Spleen (tissue), 11 donors: ENCODE measurements at regions not wholly inside any gene's neighbourhood (a gene's known extent, or its start where the extent isn't known, plus 50 kb on each side); places are given as distances from the start of the nearest gene placed in this dataset.
A peak's percentile ranks its signal among the peaks of the same experiment; 100 is the strongest.

Source experiments
- DNase-seq: peaks from one replicate; pipeline ENCODE4 v3.0.0-alpha.2; 2020
- H3K27ac ChIP-seq, 8 donors: fragments of 200-600 bp; sonication (generic) in 7 of 8; 1 replicate in 4 of 8; 2 replicates in 4 of 8; pipeline versions ENCODE4 v1.5.0 to v1.8.0; 2016 to 2021; ENCODE audit warnings: inconsistent platforms in 4 of 8, mild to moderate bottlenecking in 4 of 8, moderate library complexity in 1 of 8
- H3K27me3 ChIP-seq, 7 donors: fragments of 200-600 bp; sonication (generic) in 6 of 7; replicated peaks in 1 of 7; 1 replicate in 4 of 7; 2 replicates in 3 of 7; pipeline versions ENCODE4 v1.5.0 to v1.8.0; 2016 to 2021; ENCODE audit warnings: inconsistent platforms in 3 of 7, mild to moderate bottlenecking in 1 of 7
- H3K36me3 ChIP-seq, 6 donors: fragments of 200-600 bp; sonication (generic) in 5 of 6; 1 replicate in 4 of 6; 2 replicates in 2 of 6; pipeline versions ENCODE4 v1.5.0 to v1.8.0; 2016 to 2021; ENCODE audit warnings: inconsistent platforms in 2 of 6
- H3K4me1 ChIP-seq, 6 donors: fragments of 200-600 bp; sonication (generic) in 5 of 6; 1 replicate in 3 of 6; 2 replicates in 3 of 6; pipeline versions ENCODE4 v1.5.0 to v1.8.0; 2016 to 2021; ENCODE audit warnings: inconsistent platforms in 3 of 6
- H3K4me3 ChIP-seq, 8 donors: fragments of 200-600 bp; sonication (generic) in 7 of 8; 1 replicate in 4 of 8; 2 replicates in 4 of 8; pipeline versions ENCODE4 v1.5.0 to v1.8.0; 2016 to 2021; ENCODE audit warnings: inconsistent platforms in 4 of 8, mild to moderate bottlenecking in 4 of 8, moderate library complexity in 2 of 8
- H3K9me3 ChIP-seq, 8 donors: fragments of 200-600 bp; sonication (generic) in 7 of 8; 1 replicate in 4 of 8; 2 replicates in 4 of 8; pipeline versions ENCODE4 v1.5.0 to v1.8.0; 2016 to 2021; ENCODE audit warnings: inconsistent platforms in 4 of 8
- POLR2A ChIP-seq, 3 donors: fragments of 450-650 bp; IDR thresholded peaks; one replicate each; pipeline ENCODE4 v1.5.1; 2017; ENCODE audit warnings: antibody characterized with exemption in 3 of 3, mild to moderate bottlenecking in 1 of 3
- POLR2AphosphoS5 ChIP-seq, 3 donors: sonication (generic); formaldehyde crosslinking; IDR thresholded peaks; one replicate each; pipeline ENCODE4 v1.5.1; 2017; ENCODE audit warnings: antibody characterized with exemption in 3 of 3
- WGBS, 5 donors: extraction: QIAGEN DNeasy Blood & Tissue Kit in 3 of 5; methylation state at CpG; one replicate each; pipeline versions ENCODE4 v1.1.5 to v1.1.7; 2013 to 2018; 5-methylcytosine and 5-hydroxymethylcytosine counted together
- intact Hi-C: fragments of 100-400 bp; cut with DNase I; formaldehyde crosslinking; loops from one replicate; pipeline ENCODE4 v1.15.0; 2023; ENCODE audit warnings: low total_unique reads
- TF ChIP-seq, protein P1 (sequence below), 11 experiments: fragments of 200-600 bp in 7 of 11; fragments of 450-650 bp in 4 of 11; sonication (generic) in 4 of 11; IDR thresholded peaks in 8 of 11; conservative IDR thresholded peaks in 3 of 11; 1 replicate in 7 of 11; 2 replicates in 4 of 11; pipeline versions ENCODE4 v1.4.0 to v1.8.0; 2016 to 2021; ENCODE audit warnings: antibody characterized with exemption in 11 of 11, inconsistent platforms in 4 of 11, mild to moderate bottlenecking in 1 of 11
- donor health status: healthy with polysubstance abuse.
- donor health status: DM: no; HTN: no; CAD: no; lungs with moderate emphysema.
- donor health status: DM: no; HTN: no; CAD: no.
- donor health status: Bipolar disorder and iron deficiency.
- donor health status: healthy.
- donor health status: DM: no; HTN: no; CAD: no.
- donor health status: DM: yes; HTN: yes; CAD: no.

DNA sequence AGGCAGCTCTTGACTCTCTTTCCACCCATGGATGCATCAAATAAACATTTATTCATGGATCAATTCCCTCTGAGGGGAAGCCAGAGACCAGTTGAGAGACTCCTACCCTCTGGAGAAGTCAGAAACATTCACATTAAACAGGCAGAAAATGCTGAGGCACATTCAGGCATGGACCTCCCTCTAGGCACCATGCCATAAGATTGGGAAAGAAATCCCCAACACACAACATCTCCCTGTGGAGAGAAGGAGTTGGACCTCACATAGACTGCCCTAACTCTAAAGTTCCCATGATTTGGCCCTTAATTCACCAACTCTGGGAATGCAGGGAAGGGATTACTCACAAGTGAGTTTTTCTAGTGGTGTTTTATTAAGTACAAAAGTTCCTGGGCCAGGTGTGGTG lies 415.3 kb upstream of the C1orf87 start:
- no peaks in the 10 kb centered on the region for H3K4me1 ChIP-seq
- intact Hi-C loops, result no loop called here
- no peak overlapping the region for H3K4me3 ChIP-seq

DNA sequence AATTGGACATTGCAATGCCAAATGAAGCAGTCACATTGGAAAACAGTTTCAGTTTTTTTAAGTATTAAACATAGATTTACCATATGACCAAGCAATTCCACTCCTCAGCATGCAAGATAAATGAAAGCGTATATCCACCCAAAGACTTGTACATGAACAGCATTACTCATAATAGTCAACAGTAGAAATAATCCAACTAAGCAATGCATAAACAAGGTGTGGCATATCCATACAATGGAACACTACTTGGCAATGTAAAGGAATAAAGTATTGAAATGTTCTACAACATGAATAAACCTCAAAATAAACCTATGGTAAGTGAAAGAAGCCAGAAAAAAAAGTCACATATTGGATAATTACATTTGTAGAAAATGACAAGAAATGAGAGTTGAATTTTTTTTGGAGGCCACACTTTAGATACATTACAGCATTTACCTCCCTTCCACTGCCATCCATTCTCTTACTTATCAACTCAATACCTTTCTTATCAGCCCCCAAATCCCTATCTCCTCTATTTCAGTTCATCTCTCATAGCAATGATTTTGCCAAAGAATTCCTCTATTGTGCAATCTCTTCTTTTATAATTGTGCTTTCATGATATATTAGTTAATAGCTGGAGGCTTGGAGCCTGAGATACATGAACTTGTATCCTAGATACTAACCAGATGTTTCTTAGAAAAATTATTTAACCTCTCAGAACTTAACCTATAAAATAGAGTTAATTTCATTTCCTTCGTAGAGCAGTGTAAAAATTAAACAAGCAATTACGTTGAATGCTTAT lies 414.2 kb upstream of the C1orf87 start:
- no peak for TF ChIP-seq POLR2A (IDR thresholded peaks at IDR 0.05)
- no peak for TF ChIP-seq POLR2AphosphoS5 (IDR thresholded peaks at IDR 0.05)
- TF ChIP-seq, protein P1, sequence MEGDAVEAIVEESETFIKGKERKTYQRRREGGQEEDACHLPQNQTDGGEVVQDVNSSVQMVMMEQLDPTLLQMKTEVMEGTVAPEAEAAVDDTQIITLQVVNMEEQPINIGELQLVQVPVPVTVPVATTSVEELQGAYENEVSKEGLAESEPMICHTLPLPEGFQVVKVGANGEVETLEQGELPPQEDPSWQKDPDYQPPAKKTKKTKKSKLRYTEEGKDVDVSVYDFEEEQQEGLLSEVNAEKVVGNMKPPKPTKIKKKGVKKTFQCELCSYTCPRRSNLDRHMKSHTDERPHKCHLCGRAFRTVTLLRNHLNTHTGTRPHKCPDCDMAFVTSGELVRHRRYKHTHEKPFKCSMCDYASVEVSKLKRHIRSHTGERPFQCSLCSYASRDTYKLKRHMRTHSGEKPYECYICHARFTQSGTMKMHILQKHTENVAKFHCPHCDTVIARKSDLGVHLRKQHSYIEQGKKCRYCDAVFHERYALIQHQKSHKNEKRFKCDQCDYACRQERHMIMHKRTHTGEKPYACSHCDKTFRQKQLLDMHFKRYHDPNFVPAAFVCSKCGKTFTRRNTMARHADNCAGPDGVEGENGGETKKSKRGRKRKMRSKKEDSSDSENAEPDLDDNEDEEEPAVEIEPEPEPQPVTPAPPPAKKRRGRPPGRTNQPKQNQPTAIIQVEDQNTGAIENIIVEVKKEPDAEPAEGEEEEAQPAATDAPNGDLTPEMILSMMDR (IDR thresholded peaks at IDR 0.05 in 8 of 11, conservative IDR thresholded peaks at IDR 0.05 in 3 of 11), result no peak

More for the DNA sequence above, 415.3 kb upstream of the C1orf87 start:
- no peaks in the 10 kb centered on the region for H3K36me3 ChIP-seq
- H3K9me3 ChIP-seq, result peaks cover 0 to 7% (median 0%) of the 10 kb centered on the region in 8 donors
- H3K27ac ChIP-seq, result peak overlapping the region in 3 of 8 donors; percentile 36 to 58 (median 56)
- H3K27me3 ChIP-seq, result no peaks in the 10 kb centered on the region
- TF ChIP-seq POLR2AphosphoS5 (IDR thresholded peaks at IDR 0.05) (no peak), POLR2A (IDR thresholded peaks at IDR 0.05) (no peak)
- TF ChIP-seq, protein P1 (IDR thresholded peaks at IDR 0.05 in 8 of 11, conservative IDR thresholded peaks at IDR 0.05 in 3 of 11), result no peak
- DNase-seq, result no peak

DNA sequence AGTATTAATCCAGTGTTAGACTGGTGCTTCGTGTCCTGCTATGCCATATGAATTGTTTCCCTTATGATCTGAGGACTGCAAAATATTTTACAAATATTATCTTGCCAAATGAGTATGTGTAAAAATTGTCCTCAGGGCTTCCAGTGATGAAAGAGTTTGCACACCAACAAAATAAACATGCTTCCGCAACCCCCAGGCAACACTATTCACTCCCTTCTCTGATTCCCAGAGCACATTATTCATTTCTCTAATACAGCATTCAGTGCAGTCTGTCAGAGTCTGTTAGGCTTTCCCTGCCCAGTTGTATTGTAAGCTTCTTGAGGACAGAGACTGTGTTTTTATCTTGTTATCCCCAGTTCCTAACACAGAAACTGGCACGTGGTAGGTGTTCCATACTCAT lies 409.9 kb upstream of the C1orf87 start:
- intact Hi-C loops, result no loop called here
- no peaks in the 10 kb centered on the region for H3K27me3 ChIP-seq
- no peak overlapping the region for H3K4me3 ChIP-seq
- DNase-seq, result no peak
- 65 to 84% (median 74%) methylated on average over 3 of the region's 3 CpGs for WGBS, 5 donors
- no peak overlapping the region for H3K27ac ChIP-seq
- TF ChIP-seq POLR2AphosphoS5 (IDR thresholded peaks at IDR 0.05), result no peak
- TF ChIP-seq, protein P1 (IDR thresholded peaks at IDR 0.05 in 8 of 11, conservative IDR thresholded peaks at IDR 0.05 in 3 of 11), result no peak
- no peak for TF ChIP-seq POLR2A (IDR thresholded peaks at IDR 0.05)
- H3K4me1 ChIP-seq, result no peaks in the 10 kb centered on the region
- H3K9me3 ChIP-seq, result peaks cover 0 to 14% (median 10%) of the 10 kb centered on the region in 8 donors
- no peaks in the 10 kb centered on the region for H3K36me3 ChIP-seq

More for the DNA sequence above, 414.2 kb upstream of the C1orf87 start:
- no peaks in the 10 kb centered on the region for H3K4me1 ChIP-seq
- no peak for DNase-seq
- H3K9me3 ChIP-seq, result peaks cover 0 to 7% (median 0%) of the 10 kb centered on the region in 8 donors
- H3K27me3 ChIP-seq, result no peaks in the 10 kb centered on the region
- 73 to 91% (median 80%) methylated on average over 3 of the region's 3 CpGs for WGBS, 5 donors
- H3K27ac ChIP-seq, result peak overlapping the region in 1 of 8 donors; percentile 56
- intact Hi-C loops, result no loop called here
- no peak overlapping the region for H3K4me3 ChIP-seq
- H3K36me3 ChIP-seq, result no peaks in the 10 kb centered on the region

DNA sequence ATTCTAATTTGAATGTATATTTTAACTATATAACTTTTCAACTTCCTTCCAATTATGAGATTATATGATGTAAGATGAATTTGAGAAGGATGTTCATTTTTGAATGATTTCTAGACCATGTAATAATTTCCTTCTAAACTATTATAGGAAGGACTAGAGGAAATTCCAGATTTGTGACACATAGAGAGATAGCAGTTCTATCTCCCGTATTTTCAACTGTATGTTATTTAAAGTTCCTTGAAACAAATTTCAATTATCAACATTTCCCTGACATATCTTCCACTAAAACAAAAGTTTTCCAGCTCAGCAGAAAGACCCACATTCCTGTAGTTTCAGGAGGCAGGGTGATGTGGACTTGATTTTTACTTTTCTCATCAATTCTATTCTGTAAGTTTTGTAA lies 396.7 kb upstream of the C1orf87 start:
- H3K27ac ChIP-seq, result peak overlapping the region in 4 of 8 donors; percentile 36 to 56 (median 50)

More for the DNA sequence above, 396.7 kb upstream of the C1orf87 start:
- no peak for DNase-seq
- H3K9me3 ChIP-seq, result no peaks in the 10 kb centered on the region
- H3K36me3 ChIP-seq, result no peaks in the 10 kb centered on the region
- peaks cover 0 to 11% (median 0%) of the 10 kb centered on the region in 6 donors for H3K4me1 ChIP-seq
- TF ChIP-seq, protein P1 (IDR thresholded peaks at IDR 0.05 in 8 of 11, conservative IDR thresholded peaks at IDR 0.05 in 3 of 11), result no peak
- intact Hi-C loops, result no loop called here
- no peak overlapping the region for H3K4me3 ChIP-seq
- no peaks in the 10 kb centered on the region for H3K27me3 ChIP-seq
- 30 to 56% (median 43%) methylated on average over 1 of the region's 1 CpG for WGBS, 5 donors
